ENCODE measurements at regions not wholly inside any gene's neighbourhood (a gene's known extent, or its start where the extent isn't known, plus 50 kb on each side); places are given as distances from the start of the nearest gene placed in this dataset.
A peak's percentile ranks its signal among the peaks of the same experiment; 100 is the strongest.
"Not testable (repeated sequence)": the region's sequence is repeated elsewhere in the genome, so short reads cannot be mapped to it uniquely, and the experiment has no call there.

DNA sequence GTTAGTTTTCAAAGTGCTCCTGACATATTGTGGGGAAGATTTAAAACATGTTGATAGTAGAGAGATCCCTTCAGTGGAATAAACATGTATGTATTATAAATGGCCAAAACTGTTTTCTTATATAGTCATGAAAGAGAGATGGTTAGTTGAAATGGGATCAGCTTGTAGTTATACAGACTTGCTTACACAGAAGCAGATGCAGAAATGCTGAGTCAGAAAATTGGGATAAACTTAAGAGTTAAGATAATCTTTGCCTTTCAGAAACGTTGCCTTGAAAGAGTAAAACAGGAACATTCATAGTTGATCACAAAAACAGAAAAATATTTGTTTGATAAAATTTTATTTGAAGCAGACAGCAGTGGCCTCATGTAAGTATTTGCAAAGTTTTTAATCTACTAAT lies 433.2 kb upstream of the BCHE start:
- 0 to 7% methylated on average over 1 of the region's 1 CpG for WGBS, 2 donors
- H3K27ac ChIP-seq: no peak overlapping the region
- ATAC-seq: no peak
- H3K9me3 ChIP-seq: no peaks in the 10 kb centered on the region
- DNase-seq: no peak
- TF ChIP-seq, protein P1, sequence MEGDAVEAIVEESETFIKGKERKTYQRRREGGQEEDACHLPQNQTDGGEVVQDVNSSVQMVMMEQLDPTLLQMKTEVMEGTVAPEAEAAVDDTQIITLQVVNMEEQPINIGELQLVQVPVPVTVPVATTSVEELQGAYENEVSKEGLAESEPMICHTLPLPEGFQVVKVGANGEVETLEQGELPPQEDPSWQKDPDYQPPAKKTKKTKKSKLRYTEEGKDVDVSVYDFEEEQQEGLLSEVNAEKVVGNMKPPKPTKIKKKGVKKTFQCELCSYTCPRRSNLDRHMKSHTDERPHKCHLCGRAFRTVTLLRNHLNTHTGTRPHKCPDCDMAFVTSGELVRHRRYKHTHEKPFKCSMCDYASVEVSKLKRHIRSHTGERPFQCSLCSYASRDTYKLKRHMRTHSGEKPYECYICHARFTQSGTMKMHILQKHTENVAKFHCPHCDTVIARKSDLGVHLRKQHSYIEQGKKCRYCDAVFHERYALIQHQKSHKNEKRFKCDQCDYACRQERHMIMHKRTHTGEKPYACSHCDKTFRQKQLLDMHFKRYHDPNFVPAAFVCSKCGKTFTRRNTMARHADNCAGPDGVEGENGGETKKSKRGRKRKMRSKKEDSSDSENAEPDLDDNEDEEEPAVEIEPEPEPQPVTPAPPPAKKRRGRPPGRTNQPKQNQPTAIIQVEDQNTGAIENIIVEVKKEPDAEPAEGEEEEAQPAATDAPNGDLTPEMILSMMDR (IDR thresholded peaks at IDR 0.05): no peak
- TF ChIP-seq POLR2A (IDR thresholded peaks at IDR 0.05): no peak
- H3K4me3 ChIP-seq: no peak overlapping the region
- H3K27me3 ChIP-seq: no peaks in the 10 kb centered on the region
- no peaks in the 10 kb centered on the region for H3K36me3 ChIP-seq (replicated peaks in 1 of 2; ENCODE audit: insufficient read depth in 1 of 2, low read depth in 2 of 2)
- H3K4me1 ChIP-seq: no peaks in the 10 kb centered on the region
- intact Hi-C loops (cut with DNase I): no loop called here

DNA sequence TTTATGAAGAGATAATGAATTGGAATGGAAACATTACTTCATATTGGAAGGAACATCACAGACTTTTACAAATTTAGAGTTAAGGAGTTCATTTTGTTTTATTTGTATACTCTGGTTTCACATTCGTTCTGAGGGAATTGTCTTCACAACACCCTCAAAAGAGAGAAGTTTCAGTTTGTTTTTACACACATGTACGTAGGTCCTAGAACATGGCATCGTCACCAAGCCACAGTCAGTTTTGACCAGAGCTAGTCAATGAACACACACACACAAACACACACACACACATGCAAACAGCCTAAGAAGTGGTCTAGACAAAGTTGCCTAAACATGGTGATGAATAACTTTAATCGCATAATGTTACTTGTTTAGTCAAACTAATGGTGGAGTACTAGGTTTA lies 427.9 kb upstream of the BCHE start:
- H3K36me3 ChIP-seq (replicated peaks in 1 of 2; ENCODE audit: insufficient read depth in 1 of 2, low read depth in 2 of 2): no peaks in the 10 kb centered on the region
- intact Hi-C loops (cut with DNase I): no loop called here
- TF ChIP-seq, protein P1 (IDR thresholded peaks at IDR 0.05): no peak
- no peak for TF ChIP-seq POLR2A (IDR thresholded peaks at IDR 0.05)
- no peaks in the 10 kb centered on the region for H3K27me3 ChIP-seq
- 71% methylated on average over 4 of the region's 4 CpGs for WGBS, 2 donors
- DNase-seq (no peak), ATAC-seq (no peak)
- H3K9me3 ChIP-seq: no peaks in the 10 kb centered on the region
- no peak overlapping the region for H3K27ac ChIP-seq
- no peak overlapping the region for H3K4me3 ChIP-seq
- no peaks in the 10 kb centered on the region for H3K4me1 ChIP-seq

DNA sequence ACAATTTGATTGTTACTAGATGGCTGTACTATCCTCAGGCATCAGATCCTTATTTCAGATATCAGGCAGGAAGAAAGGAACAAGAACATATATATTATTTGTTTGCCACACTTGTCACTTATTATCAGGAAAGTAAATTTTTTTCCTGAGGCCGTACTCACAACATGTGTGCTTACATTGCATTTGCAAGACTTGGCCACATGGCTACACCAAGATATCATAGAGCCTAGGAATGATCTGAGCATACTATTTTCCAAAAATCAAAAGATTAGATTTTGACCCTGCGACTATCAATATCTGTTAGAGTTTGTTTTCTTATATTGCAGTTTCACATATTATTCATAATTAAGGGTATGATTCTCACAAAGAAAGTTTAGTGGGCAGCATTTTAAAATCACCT lies 426.2 kb upstream of the BCHE start:
- no peaks in the 10 kb centered on the region for H3K4me1 ChIP-seq
- DNase-seq: no peak
- no peaks in the 10 kb centered on the region for H3K36me3 ChIP-seq (replicated peaks in 1 of 2; ENCODE audit: insufficient read depth in 1 of 2, low read depth in 2 of 2)
- 26 to 47% methylated on average over 2 of the region's 2 CpGs for WGBS, 2 donors
- intact Hi-C loops (cut with DNase I): no loop called here
- no peaks in the 10 kb centered on the region for H3K27me3 ChIP-seq
- no peak overlapping the region for H3K27ac ChIP-seq
- TF ChIP-seq POLR2A (IDR thresholded peaks at IDR 0.05): no peak
- TF ChIP-seq, protein P1 (IDR thresholded peaks at IDR 0.05): peak in 2 of 7 experiments; percentile 3 to 10
- H3K9me3 ChIP-seq: no peaks in the 10 kb centered on the region
- H3K4me3 ChIP-seq: no peak overlapping the region
- no peak for ATAC-seq

DNA sequence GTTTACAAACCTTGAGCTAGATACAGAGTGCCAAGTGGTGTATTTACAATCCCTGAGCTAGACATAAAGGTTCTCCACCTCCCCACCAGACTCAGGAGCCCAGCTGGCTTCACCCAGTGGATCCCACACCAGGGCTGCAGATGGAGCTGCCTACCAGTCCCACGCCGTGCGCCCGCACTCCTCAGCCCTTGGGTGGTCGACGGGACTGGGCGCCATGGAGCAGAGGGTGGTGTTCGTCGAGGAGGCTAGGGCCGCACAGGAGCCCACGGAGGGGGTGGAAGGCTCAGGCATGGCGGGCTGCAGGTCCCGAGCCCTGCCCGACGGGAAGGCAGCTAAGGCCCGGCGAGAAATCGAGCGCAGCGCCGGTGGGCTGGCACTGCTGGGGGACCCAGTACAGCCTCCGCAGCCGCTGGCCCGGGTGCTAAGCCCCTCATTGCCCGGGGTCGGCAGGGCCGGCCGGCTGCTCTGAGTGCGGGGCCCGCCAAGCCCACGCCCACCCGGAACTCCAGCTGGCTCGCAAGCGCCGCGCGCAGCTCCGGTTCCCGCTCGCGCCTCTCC lies 421.1 kb upstream of the BCHE start:
- DNase-seq; H3K4me3 ChIP-seq; H3K36me3 ChIP-seq (replicated peaks in 1 of 2; ENCODE audit: insufficient read depth in 1 of 2, low read depth in 2 of 2); H3K27ac ChIP-seq; H3K9me3 ChIP-seq; H3K27me3 ChIP-seq; H3K4me1 ChIP-seq; intact Hi-C loops (cut with DNase I); ATAC-seq: not testable (repeated sequence)
- WGBS, 2 donors: 89 to 100% methylated on average over 13 to 40 of the region's 41 CpGs

DNA sequence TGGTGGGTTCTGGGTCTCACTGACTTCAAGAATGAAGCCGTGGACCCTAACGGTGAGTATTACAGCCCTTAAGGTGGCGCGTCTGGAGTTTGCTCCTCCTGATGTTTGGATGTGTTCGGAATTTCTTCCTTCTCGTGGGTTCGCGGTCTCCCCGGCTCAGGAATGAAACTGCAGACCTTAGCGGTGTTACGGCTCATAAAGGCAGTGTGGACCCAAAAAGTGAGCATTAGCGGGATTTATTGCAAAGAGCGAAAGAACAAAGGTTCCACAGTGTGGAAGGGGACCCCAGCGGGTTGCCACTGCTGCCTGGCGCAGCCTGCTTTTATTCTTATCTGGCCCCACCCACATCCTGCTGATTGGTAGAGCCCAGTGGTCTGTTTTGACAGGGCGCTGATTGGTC lies 420.5 kb upstream of the BCHE start:
- WGBS, 2 donors: 87 to 94% methylated on average over 16 of the region's 16 CpGs
- H3K4me3 ChIP-seq: no peak overlapping the region
- TF ChIP-seq, protein P1 (IDR thresholded peaks at IDR 0.05): no peak
- TF ChIP-seq POLR2A (IDR thresholded peaks at IDR 0.05): no peak
- no peaks in the 10 kb centered on the region for H3K36me3 ChIP-seq (replicated peaks in 1 of 2; ENCODE audit: insufficient read depth in 1 of 2, low read depth in 2 of 2)
- H3K27ac ChIP-seq: no peak overlapping the region
- ATAC-seq (no peak), DNase-seq (no peak)
- no peaks in the 10 kb centered on the region for H3K4me1 ChIP-seq
- no peaks in the 10 kb centered on the region for H3K27me3 ChIP-seq
- intact Hi-C loops (cut with DNase I): no loop called here
- no peaks in the 10 kb centered on the region for H3K9me3 ChIP-seq

Data from body of pancreas (tissue), 4 donors.